Testis (tissue), 2 donors: ENCODE measurements at regions not wholly inside any gene's neighbourhood (a gene's known extent, or its start where the extent isn't known, plus 50 kb on each side); places are given as distances from the start of the nearest gene placed in this dataset.

ENCODE experiments used
- DNase-seq: peaks from one replicate; pipeline ENCODE4 v3.0.0-alpha.2; 2019
- H3K27ac ChIP-seq, 2 donors: fragments of 200-600 bp; sonication (generic); one replicate each; pipeline ENCODE4 v1.5.1; 2019
- H3K27me3 ChIP-seq: fragments of 200-600 bp; sonication (generic); one replicate; pipeline ENCODE4 v1.5.1; 2019
- H3K36me3 ChIP-seq: fragments of 200-600 bp; sonication (generic); one replicate; pipeline ENCODE4 v1.5.1; 2017; ENCODE audit warnings: low read depth; ENCODE audit errors: missing control alignments
- H3K4me1 ChIP-seq: fragments of 200-600 bp; sonication (generic); one replicate; pipeline ENCODE4 v1.5.1; 2019
- H3K4me3 ChIP-seq, 2 donors: fragments of 200-600 bp; sonication (generic); one replicate each; pipeline ENCODE4 v1.5.1; 2017 to 2019
- H3K9me3 ChIP-seq: fragments of 200-600 bp; sonication (generic); one replicate; pipeline ENCODE4 v1.5.1; 2017
- CTCF ChIP-seq, 3 experiments: fragments of 450-650 bp in 2 of 3; fragments of 200-600 bp in 1 of 3; sonication (generic) in 1 of 3; IDR thresholded peaks; one replicate each; pipeline ENCODE4 v1.5.1; 2016 to 2019; ENCODE audit warnings: antibody characterized with exemption in 3 of 3, mild to moderate bottlenecking in 2 of 3, moderate library complexity in 1 of 3
- POLR2A ChIP-seq: fragments of 450-650 bp; IDR thresholded peaks from one replicate; pipeline ENCODE4 v1.6.1; 2017; ENCODE audit warnings: antibody characterized with exemption, mild to moderate bottlenecking, moderate library complexity
- WGBS, 2 donors: methylation state at CpG; one replicate each; pipeline ENCODE4 v1.1.5; 2018; 5-methylcytosine and 5-hydroxymethylcytosine counted together
- intact Hi-C: fragments of 100-400 bp; cut with DNase I; formaldehyde crosslinking; loops from one replicate; pipeline ENCODE4 v1.15.1; 2023; ENCODE audit warnings: low total_unique reads

GRCh38 chr15:87300146-87300545 lies 956.4 kb downstream of the NTRK3 start:
- Histone ChIP-seq H3K4me1 (no peaks in the 10 kb centered on the region), H3K4me3 (no peak overlapping the region), H3K36me3 (no peaks in the 10 kb centered on the region), H3K27me3 (no peaks in the 10 kb centered on the region), H3K27ac (no peak overlapping the region), H3K9me3 (no peaks in the 10 kb centered on the region)
- DNase-seq: no peak
- no peak for TF ChIP-seq CTCF (IDR thresholded peaks at IDR 0.05)
- TF ChIP-seq POLR2A: no peak
- intact Hi-C loops: no loop called here
- 63 to 82% methylated on average over 3 of the region's 3 CpGs for WGBS, 2 donors

- Histone ChIP-seq H3K4me3 (no peak overlapping the region), H3K36me3 (no peaks in the 10 kb centered on the region), H3K27ac (no peak overlapping the region), H3K9me3 (no peaks in the 10 kb centered on the region), H3K4me1 (no peaks in the 10 kb centered on the region), H3K27me3 (no peaks in the 10 kb centered on the region)
- DNase-seq: no peak
- TF ChIP-seq POLR2A (no peak), CTCF (IDR thresholded peaks at IDR 0.05) (no peak)
- intact Hi-C loops: no loop called here
Measured at GRCh38 chr15:87294854-87295253, 961.7 kb downstream of the NTRK3 start.

- intact Hi-C loops: no loop called here
- WGBS, 2 donors: 79 to 83% methylated on average over 2 of the region's 2 CpGs
- Histone ChIP-seq H3K36me3 (no peaks in the 10 kb centered on the region), H3K27ac (no peak overlapping the region), H3K27me3 (no peaks in the 10 kb centered on the region), H3K4me1 (no peaks in the 10 kb centered on the region), H3K9me3 (no peaks in the 10 kb centered on the region), H3K4me3 (no peak overlapping the region)
- TF ChIP-seq CTCF (IDR thresholded peaks at IDR 0.05) (no peak), POLR2A (no peak)
- DNase-seq: no peak
Measured at GRCh38 chr15:87293031-87293430, 963.5 kb downstream of the NTRK3 start.

GRCh38 chr15:87287156-87287555 lies 969.4 kb downstream of the NTRK3 start:
- Histone ChIP-seq H3K27me3 (no peaks in the 10 kb centered on the region), H3K4me3 (no peak overlapping the region), H3K9me3 (no peaks in the 10 kb centered on the region), H3K4me1 (no peaks in the 10 kb centered on the region), H3K27ac (no peak overlapping the region), H3K36me3 (no peaks in the 10 kb centered on the region)
- 68 to 81% methylated on average over 3 of the region's 3 CpGs for WGBS, 2 donors
- TF ChIP-seq POLR2A: no peak
- TF ChIP-seq CTCF (IDR thresholded peaks at IDR 0.05): no peak
- intact Hi-C loops: no loop called here
- DNase-seq: no peak

GRCh38 chr15:87269566-87269965 lies 987.0 kb downstream of the NTRK3 start:
- Histone ChIP-seq H3K4me1 (no peaks in the 10 kb centered on the region), H3K4me3 (no peak overlapping the region), H3K27ac (no peak overlapping the region), H3K9me3 (no peaks in the 10 kb centered on the region), H3K27me3 (no peaks in the 10 kb centered on the region), H3K36me3 (no peaks in the 10 kb centered on the region)
- TF ChIP-seq POLR2A (no peak), CTCF (IDR thresholded peaks at IDR 0.05) (no peak)
- intact Hi-C loops: no loop called here
- DNase-seq: no peak
- WGBS, 2 donors: 61 to 66% methylated on average over 1 of the region's 1 CpG
